Activated CD8-positive, alpha-beta memory T cell treated with anti-CD3 and anti-CD28 coated beads, Interleukin-2, amount 50 U/mL, for 24 hours (primary cell): ENCODE measurements at regions not wholly inside any gene's neighbourhood (a gene's known extent, or its start where the extent isn't known, plus 50 kb on each side); places are given as distances from the start of the nearest gene placed in this dataset.
"Not testable (repeated sequence)": the region's sequence is repeated elsewhere in the genome, so short reads cannot be mapped to it uniquely, and the experiment has no call there.

ENCODE experiments used
- DNase-seq: peaks from one replicate; pipeline ENCODE4 v3.0.0-alpha.2; 2020; ENCODE audit errors: extremely low read depth

DNA sequence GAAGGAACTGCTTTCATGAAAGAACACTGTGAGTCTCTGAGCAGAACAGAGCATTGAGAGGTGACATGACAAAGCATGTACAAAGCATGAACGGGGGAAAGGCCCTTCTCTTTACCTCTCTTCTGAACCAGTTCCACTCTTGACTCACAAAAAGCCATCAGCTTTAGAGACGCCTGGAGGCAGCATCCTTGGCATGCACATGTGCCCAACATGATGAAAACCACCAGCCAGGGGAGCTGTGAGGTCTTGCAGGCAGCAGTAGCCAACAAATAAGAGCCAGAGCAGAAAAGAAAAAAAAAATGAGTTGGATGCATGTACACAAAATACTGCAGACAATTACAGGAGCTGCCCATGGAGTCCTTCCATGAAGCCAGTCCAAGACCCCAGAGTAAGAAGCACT is 95.5 kb upstream of the AGAP1 start:
- DNase-seq, result no peak

DNA sequence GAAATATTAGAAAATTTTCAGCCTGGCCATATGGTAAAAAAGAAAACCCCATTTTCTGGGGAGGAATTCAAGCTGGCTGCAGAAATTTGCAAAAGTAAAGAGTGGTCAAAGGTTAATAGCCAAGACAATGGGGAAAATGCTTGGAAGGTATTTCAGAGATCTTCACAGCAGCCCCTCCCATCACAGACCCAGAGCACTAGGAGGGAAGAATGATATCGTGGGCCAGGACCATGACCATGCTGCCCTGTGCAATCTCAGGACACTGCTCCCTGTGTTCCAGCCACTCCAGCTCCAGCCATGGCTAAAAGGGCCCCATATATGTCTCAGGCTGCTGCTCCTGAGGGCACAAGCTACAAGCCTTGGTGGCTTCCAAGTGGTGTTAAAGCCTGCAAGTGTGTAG is 93.9 kb upstream of the AGAP1 start:
- no peak for DNase-seq

GRCh38 chr2:235402422-235402821 is 91.4 kb upstream of the AGAP1 start:
- DNase-seq, result no peak

DNA sequence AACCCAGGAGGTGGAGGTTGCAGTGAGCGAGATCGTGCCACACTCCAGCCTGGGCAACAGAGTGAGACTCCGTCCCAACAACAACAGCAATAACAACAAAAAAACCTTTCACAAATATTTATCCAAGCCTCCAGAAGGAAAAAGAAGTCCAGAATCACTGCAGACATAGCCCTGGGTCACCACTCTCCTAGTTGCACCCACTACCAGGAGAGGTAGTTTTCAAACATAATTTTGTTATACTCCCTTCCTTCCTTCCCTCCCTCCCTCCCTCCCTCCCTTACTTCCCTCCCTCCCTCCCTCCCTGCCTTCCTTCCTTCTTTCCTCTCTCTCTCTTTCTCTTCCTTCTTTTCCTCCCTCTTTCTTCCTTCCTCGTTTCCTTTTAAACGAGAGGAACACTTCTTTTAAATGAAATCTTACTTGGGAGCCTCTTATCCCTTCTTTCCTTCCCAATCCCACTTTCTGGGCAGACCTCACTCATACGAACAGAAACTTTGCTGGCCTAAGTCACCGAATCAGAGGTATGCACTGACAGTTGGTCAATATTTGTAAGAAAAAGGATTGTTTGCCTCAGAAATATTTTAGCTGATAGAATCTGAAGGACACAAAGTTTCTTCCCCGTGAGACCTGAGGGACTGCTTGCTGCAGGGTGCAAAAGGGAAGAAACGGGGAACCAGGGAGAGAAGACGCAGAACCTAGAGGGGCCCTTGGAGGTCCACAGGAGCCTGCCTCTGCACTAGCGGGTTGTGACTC is 88.1 kb upstream of the AGAP1 start:
- DNase-seq, result no peak

- no peak for DNase-seq
Observed at GRCh38 chr2:235406430-235406829, 87.4 kb upstream of the AGAP1 start.

DNA sequence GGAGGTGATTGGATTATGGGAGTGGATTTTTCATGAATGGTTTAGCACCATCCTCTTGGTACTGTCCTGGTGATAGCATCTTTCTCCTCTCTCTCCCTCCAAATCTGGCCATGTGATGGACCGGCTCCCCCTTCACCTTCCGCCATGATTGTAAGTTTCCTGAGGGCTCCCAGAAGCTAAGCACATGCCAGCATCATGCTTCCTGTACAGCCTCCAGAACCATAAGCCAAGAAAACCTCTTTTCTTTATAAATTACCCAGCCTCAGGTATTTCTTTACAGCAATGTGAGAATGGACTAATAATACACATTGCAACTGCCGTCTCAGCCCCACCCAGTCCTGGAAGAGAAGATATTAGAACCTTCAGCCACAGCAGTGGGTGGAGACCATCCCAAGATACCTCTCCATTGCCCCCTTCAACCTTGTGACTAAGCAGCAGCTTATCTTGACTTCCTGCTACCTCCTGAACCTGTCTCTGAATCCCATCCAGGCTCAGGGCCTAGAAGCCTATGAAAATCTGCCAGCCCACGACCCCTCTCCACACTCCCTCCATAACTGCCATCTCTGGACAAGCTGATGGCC is 81.8 kb upstream of the AGAP1 start:
- DNase-seq, result no peak

DNA sequence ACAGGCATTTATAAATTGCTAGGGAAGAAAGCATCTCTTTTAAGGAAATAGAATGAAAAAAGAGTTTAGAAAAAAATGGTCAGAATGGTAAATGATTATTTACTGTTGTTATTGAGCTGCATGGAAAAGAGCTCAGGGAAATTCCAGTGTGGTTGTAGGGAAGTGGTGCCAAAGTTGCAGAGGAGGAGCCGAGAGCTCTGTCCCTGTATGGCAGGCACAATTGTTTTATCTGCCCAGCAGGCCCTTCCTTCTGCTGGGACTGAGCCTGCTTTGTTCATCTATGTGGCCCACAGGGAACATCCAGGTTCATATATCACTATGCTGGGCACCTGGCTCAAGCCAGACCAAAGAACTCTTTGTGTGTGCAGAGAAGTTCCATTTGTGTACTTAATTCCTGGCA is 80.8 kb upstream of the AGAP1 start:
- DNase-seq, result no peak

DNA sequence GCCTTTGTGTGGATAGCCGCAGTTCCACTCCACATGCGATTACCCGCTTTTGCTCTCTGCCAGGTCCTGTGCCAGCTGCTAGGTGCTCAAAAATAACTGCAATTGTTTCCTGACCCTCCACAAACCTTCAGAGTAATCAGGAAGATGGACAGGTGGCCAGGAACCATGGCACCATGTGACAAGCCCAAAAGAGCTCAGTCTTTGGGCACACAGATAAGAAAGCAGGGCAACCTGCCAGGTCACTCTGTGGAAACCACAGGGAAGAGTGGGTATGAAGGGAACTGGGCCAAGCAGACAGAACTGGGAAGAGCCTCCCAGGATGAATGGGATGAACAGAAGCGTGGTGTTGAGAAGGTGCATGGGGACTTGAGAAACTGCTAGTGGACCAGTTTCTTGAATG is 79.4 kb upstream of the AGAP1 start:
- no peak for DNase-seq

GRCh38 chr2:235416858-235417499 is 76.9 kb upstream of the AGAP1 start:
- DNase-seq, result no peak

GRCh38 chr2:235418918-235419317 is 74.9 kb upstream of the AGAP1 start:
- no peak for DNase-seq

DNA sequence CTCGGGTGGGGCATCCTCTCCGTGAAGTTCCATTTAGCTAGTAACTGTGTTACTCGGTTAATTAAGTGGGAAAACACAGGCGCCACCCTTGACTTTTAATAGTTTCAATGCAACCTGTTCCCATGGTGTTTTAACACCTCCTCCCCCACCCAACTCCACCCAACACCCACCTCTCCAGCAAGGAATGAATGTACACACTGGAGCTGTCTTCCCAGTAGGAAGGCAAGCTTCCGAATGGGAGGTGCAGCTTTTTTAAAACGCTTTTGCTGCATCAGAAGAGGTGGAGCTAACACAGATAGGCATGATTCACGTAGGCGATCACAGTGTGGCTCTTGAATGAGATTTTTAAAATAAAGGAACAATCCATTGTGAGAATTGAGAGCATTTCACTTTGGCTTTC is 73.8 kb upstream of the AGAP1 start:
- no peak for DNase-seq

DNA sequence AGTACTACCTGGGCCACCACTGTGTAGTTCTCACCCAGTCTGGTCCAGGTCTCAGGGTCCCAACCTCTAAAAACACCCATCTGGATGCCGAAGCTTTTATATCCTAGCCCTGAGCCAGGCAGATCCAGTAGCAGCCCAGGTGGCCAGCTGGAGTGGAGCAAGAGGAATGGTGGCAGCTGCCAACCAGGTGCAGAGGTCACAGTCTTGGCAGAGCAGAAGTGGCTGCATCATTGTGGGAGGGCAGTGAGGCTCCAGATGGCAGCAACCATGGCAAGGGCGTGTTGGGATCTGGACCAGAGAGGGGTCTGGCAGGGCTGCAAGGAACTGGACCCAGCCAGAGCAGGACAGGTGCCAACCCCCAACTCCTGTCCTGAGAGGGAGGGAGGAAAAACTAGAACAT is 72.2 kb upstream of the AGAP1 start:
- no peak for DNase-seq

- no peak for DNase-seq
Observed at GRCh38 chr2:235430366-235431083, 63.3 kb upstream of the AGAP1 start.

GRCh38 chr2:235432741-235433520 is 60.9 kb upstream of the AGAP1 start:
- no peak for DNase-seq

DNA sequence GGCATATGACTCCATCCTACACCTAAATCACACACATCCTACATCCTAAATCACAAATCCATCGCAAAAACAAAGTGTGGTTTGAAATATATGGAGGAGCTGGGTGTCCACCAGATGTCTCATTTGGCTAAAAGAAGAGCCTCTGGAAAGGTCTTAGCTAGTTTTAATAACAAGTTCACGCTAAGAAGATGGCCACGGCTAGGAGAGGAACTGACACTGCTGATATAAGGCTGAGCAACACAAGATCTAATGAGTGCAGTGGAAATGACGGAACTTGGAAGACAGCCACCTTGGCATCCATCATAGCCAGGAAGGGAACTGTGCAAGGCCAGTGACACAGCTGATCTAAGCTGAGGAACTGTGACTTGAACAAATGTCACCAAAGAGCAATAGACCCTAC is 60.0 kb upstream of the AGAP1 start:
- DNase-seq, result no peak

DNA sequence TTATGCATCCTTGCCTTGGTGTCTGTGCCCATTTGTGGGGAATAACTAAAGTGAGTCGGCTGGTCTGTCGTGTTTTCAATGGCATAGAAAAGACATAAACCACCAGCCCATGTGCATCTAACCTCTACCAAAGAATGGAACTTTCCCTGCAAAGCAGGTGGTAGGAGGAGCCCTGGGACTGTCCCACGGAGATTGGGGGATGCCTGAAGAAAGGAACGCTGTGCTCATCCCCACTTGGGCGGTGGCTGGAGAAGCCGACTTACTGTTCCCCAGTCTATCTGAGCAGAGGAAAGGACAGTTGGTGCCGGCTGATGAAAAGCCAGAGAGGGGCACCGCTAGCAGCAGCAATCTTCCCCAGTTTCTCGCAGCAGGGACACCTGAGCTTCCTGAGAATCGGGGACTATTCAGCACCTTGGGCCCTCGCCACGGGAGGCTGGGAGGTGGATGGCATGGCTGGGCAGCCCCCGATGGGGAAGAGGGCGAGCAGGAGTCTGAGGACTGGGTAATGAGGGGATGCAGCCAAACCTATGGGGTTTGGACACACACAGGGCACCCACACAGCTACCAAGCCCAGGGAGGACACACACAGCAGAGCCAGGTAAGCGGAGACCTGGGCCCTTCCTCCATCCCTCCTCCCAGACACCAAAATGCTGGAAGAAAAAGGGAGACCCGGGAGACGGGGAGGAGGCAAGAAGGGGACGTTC is 53.7 kb upstream of the AGAP1 start:
- DNase-seq, result no peak

- DNase-seq, result not testable (repeated sequence)
Observed at GRCh38 chr2:235443580-235443979, 50.3 kb upstream of the AGAP1 start.
